ENCODE measurements at regions not wholly inside any gene's neighbourhood (a gene's known extent, or its start where the extent isn't known, plus 50 kb on each side); places are given as distances from the start of the nearest gene placed in this dataset.

- ChIA-PET POLR2A (no interaction called here), CTCF (no interaction called here)
Observed at GRCh38 chr2:60260639-60261296, 292.7 kb downstream of the BCL11A start.

DNA sequence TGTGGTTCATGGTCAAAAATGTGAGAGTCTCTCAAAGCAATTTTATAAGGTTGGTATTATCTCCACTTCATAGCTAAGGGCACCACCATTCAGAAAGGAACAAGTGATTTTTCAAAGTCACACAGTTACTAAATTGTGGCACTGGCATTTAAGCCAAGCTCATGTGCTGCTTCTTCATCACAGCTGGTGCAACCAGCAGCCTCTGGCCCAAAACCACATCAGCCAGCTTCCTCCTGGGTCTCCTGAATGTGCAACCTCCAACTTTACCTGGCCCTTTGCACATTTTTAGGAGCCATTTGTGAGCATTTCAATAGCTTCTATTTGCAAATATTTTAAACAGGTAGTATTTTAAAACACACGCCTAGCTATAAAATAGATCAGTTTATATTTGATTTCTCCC, 293.7 kb downstream of the BCL11A start:
- POLR2A ChIA-PET, result no interaction called here
- CTCF ChIA-PET, result no interaction called here

- ChIA-PET POLR2A (no interaction called here), CTCF (no interaction called here)
Observed at GRCh38 chr2:60252581-60253150, 300.8 kb downstream of the BCL11A start.

DNA sequence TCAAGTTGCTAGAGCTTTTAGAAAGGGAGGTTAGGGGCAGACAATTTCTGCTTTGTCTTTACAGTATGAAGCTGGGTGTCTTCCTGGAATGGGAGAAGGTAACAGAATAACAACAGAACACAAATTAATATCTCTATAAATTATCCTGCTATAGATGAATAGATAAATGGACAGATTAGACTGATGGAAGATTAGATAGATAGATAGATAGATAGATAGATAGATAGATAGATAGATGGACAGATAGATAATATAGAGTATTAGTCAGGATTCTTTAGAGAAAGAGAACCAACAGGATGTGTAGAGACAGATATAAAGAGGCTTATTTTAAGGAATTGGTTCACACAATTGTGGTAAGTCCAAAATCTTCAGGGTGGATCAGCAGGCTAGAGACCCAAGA, 302.2 kb downstream of the BCL11A start:
- POLR2A ChIA-PET, result no interaction called here
- CTCF ChIA-PET, result no interaction called here

DNA sequence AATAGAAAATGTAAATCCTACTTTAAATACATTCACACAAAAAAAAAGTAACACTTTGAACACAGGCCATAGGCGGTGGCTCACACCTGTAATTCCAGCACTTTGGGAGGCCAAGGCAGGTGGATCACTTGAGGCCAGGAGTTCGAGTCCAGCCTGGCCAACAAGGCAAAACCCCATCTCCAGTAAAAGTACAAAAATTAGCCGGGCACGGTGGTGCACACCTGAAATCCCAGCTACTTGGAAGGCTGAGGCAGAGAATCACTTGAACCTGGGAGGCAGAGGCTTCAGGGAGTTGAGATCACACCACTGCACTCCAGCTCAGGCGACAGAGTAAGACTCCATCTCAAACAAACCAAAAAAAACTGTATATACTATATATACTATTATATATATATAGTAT, 303.6 kb downstream of the BCL11A start:
- ChIA-PET POLR2A (no interaction called here), CTCF (no interaction called here)

DNA sequence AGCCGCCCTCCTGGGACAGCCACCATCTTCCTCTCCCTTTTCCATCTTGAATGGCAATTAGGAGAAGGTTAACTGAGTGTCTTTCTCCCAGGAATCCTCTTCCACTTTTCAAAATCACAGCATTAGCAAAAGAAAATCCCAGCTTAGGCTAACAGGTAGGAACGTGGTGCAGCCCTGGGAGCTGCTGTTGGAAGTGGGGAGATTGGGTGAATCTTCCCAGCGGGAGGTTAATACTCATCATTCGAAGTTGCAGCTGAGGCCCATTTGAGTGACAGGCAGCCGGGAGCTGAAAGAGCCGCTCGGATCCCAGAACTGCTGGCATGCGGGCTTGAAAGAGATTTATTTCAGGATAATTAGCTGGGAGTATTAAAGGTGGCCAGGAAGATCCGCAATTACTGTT, 306.0 kb downstream of the BCL11A start:
- ChIA-PET CTCF (no interaction called here), POLR2A (no interaction called here)

GRCh38 chr2:60246583-60246982, 306.9 kb downstream of the BCL11A start:
- CTCF ChIA-PET, result no interaction called here
- POLR2A ChIA-PET, result no interaction called here

- CTCF ChIA-PET, result no interaction called here
- POLR2A ChIA-PET, result no interaction called here
Observed at GRCh38 chr2:60234274-60234986, 319.0 kb downstream of the BCL11A start.

GRCh38 chr2:60230596-60230995, 322.9 kb downstream of the BCL11A start:
- CTCF ChIA-PET, result no interaction called here
- POLR2A ChIA-PET, result no interaction called here

DNA sequence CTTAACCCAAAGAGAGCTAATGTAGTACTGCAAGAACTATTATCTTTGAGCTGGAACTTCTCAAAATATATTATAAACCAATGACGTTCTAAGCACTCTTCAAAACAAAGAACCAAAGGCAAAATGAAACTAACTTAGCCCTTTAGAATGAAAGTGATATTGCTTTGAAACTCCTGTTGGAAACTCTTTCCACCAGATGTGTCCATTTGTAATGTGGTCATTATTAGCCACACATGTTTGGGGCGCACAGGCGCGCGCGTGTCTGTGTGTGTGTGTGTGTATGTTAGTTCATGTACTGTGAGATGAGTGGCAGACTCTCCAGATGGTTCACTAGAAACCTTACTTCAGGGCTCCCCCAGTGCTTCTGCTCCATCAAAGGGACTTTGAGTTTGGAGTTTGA, 323.4 kb downstream of the BCL11A start:
- ChIA-PET CTCF (no interaction called here), POLR2A (no interaction called here)

GRCh38 chr2:60226943-60227342, 326.5 kb downstream of the BCL11A start:
- POLR2A ChIA-PET, result interaction anchor here (0.6 kb wide), 1 partner anchor 173 kb away, joined by 6 read pairs; no protein-coding TSS in a partner anchor
- CTCF ChIA-PET, result no interaction called here

- ChIA-PET CTCF (no interaction called here), POLR2A (interaction anchor here (0.6 kb wide), 1 partner anchor 174 kb away, joined by 6 read pairs; no protein-coding TSS in a partner anchor)
Observed at GRCh38 chr2:60226191-60226590, 327.3 kb downstream of the BCL11A start.

DNA sequence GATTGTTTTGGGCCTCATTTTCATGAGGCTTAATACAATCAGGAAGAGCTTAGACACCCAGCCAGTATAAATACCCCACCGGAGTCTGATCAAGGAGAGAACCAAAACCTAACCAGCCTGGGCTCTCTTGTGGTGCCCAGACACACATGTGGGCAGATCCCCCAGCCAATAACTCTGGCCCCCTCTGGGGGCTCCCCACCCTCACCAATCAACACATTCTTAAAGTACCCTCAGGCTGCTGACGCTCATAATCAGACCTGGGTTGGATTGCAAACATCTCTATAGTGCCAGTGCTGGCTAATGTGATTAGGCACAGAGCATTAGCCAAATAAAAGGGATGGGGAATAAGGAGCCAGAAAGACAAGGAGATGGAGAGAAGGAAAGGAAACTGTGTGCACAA, 329.6 kb downstream of the BCL11A start:
- ChIA-PET POLR2A (no interaction called here), CTCF (no interaction called here)

DNA sequence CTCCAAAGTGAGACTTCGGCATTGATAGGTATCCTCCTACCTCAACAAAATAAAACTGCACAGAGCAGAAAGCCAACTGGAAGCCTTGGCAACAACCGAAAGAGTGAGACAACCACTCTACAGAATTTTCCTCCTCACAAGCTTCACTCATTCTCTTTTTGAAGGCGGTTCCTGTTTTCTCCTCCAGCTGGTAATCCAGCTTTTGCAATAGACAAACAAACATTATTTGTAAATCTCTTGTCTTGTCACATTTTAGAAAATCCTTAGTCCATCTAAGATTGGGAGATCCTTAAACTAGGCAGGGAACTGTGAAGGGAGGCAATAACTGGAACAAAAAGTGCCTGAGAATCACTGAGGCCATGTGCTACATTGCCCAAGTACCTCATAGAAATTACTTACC, 332.4 kb downstream of the BCL11A start:
- ChIA-PET CTCF (no interaction called here), POLR2A (no interaction called here)

DNA sequence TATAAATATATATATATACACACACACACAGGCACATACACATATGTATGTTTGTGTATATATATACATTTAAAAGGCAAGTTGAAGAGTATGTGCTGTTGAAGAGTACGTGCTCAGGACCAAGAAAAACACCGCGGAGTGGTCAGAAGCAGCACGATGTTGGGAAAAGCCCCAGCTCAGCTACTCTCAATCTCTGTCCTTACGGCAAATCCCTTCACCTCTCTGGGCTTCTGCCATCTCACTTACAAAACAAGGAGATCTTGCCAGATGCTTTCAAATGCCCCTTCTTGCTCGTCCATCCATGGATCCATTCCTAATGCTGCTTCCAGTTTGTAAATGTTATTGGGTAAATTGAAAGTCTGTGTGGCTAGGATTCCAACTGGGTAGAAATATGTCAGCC, 333.9 kb downstream of the BCL11A start:
- ChIA-PET CTCF (no interaction called here), POLR2A (no interaction called here)

DNA sequence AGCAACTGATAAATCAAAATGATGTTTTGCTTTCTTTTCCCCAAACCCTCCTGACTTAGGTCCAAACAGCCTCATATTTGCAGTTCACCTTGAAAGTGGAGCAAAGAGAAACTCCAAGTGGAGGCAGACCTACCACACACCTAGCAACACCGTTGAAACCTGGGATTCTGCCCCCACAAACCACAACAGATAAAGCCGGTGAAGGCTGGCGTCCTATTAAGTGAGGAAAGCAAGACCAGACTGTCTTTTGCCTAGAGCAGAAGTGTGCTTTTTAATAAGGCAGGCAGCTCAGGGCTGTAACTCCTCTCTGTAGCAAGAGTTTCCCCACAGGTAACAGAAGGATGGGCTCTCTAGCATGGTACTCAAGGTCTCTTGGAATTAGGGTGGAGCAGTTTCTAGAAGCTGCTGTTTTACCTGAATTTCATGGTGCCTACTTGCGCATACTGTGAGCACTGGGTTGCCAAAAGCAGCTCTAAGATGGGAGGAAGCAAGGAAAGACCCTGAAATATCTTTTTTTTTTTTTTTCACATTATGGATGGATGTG, 336.9 kb downstream of the BCL11A start:
- CTCF ChIA-PET, result no interaction called here
- POLR2A ChIA-PET, result no interaction called here

GRCh38 chr2:60215386-60215901, 338.0 kb downstream of the BCL11A start:
- CTCF ChIA-PET, result no interaction called here
- POLR2A ChIA-PET, result no interaction called here

DNA sequence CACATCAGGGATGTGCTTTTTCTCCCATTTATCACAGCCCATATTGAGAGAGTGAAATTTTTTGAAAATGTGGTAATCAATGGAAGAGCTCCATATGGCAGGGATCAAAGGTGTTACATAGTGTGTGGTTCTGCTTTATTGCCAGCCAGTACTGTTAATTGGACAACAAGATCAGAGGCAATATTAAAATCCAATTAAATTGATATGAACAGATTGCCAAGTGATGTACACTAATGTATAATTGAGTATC, 338.9 kb downstream of the BCL11A start:
- POLR2A ChIA-PET, result no interaction called here
- CTCF ChIA-PET, result no interaction called here

- ChIA-PET CTCF (no interaction called here), POLR2A (no interaction called here)
Observed at GRCh38 chr2:60213865-60214625, 339.4 kb downstream of the BCL11A start.

GRCh38 chr2:60212181-60212945, 341.1 kb downstream of the BCL11A start:
- POLR2A ChIA-PET, result no interaction called here
- CTCF ChIA-PET, result no interaction called here

Measured in activated CD8-positive, alpha-beta memory T cell treated with anti-CD3 and anti-CD28 coated beads for 36 hours (primary cell).